ENCODE measurements at regions not wholly inside any gene's neighbourhood (a gene's known extent, or its start where the extent isn't known, plus 50 kb on each side); places are given as distances from the start of the nearest gene placed in this dataset.

- no peak for DNase-seq (ENCODE audit: low read depth)
Measured at GRCh38 chr4:114538012-114538617, 60.5 kb upstream of the UGT8 start.

GRCh38 chr4:114539985-114540384 is 58.6 kb upstream of the UGT8 start:
- no peak for DNase-seq (ENCODE audit: low read depth)

GRCh38 chr4:114547340-114548134 is 51.1 kb upstream of the UGT8 start:
- DNase-seq (ENCODE audit: low read depth): no peak

Data from stimulated activated CD8-positive, alpha-beta memory T cell treated with anti-CD3 and anti-CD28 coated beads, Interleukin-4, amount 100 ng/mL, for 24 hours (primary cell).